LNCaP clone FGC (cell line): ENCODE measurements at regions not wholly inside any gene's neighbourhood (a gene's known extent, or its start where the extent isn't known, plus 50 kb on each side); places are given as distances from the start of the nearest gene placed in this dataset.

Source experiments
- DNase-seq: peaks from one replicate; pipeline ENCODE4 v3.0.0-alpha.2; 2011; ENCODE audit warnings: low read depth
- H3K4me3 ChIP-seq: 2 replicates; pipeline ENCODE4 v1.5.1; 2011; ENCODE audit warnings: mild to moderate bottlenecking, low read depth, low read length, control low read depth
- CTCF ChIP-seq: IDR thresholded peaks from 2 replicates; pipeline ENCODE4 v1.5.1; 2012; ENCODE audit warnings: mild to moderate bottlenecking; ENCODE audit not compliant: control insufficient read depth, insufficient read depth; ENCODE audit errors: extremely low read depth

GRCh38 chr5:28430565-28431178 lies 1392.3 kb upstream of the CDH9 start:
- DNase-seq, result no peak
- no peak overlapping the region for H3K4me3 ChIP-seq
- TF ChIP-seq CTCF, result no peak

- H3K4me3 ChIP-seq, result no peak overlapping the region
- DNase-seq, result peak; percentile 8
- TF ChIP-seq CTCF, result no peak
Observed at GRCh38 chr5:28421141-28421540, 1382.8 kb upstream of the CDH9 start.

GRCh38 chr5:28415791-28416443 lies 1377.5 kb upstream of the CDH9 start:
- no peak overlapping the region for H3K4me3 ChIP-seq
- no peak for TF ChIP-seq CTCF
- no peak for DNase-seq

- DNase-seq, result no peak
- no peak for TF ChIP-seq CTCF
- no peak overlapping the region for H3K4me3 ChIP-seq
Observed at GRCh38 chr5:28414619-28415018, 1376.2 kb upstream of the CDH9 start.

- H3K4me3 ChIP-seq, result no peak overlapping the region
- DNase-seq, result no peak
- TF ChIP-seq CTCF, result no peak
Observed at GRCh38 chr5:28408651-28409050, 1370.3 kb upstream of the CDH9 start.

- no peak overlapping the region for H3K4me3 ChIP-seq
- TF ChIP-seq CTCF, result no peak
- DNase-seq, result no peak
Observed at GRCh38 chr5:28408186-28408585, 1369.8 kb upstream of the CDH9 start.
